ENCODE measurements at regions not wholly inside any gene's neighbourhood (a gene's known extent, or its start where the extent isn't known, plus 50 kb on each side); places are given as distances from the start of the nearest gene placed in this dataset.

GRCh38 chr4:136103616-136104015 lies 1428.7 kb downstream of the PCDH18 start:
- TF ChIP-seq, protein P1, sequence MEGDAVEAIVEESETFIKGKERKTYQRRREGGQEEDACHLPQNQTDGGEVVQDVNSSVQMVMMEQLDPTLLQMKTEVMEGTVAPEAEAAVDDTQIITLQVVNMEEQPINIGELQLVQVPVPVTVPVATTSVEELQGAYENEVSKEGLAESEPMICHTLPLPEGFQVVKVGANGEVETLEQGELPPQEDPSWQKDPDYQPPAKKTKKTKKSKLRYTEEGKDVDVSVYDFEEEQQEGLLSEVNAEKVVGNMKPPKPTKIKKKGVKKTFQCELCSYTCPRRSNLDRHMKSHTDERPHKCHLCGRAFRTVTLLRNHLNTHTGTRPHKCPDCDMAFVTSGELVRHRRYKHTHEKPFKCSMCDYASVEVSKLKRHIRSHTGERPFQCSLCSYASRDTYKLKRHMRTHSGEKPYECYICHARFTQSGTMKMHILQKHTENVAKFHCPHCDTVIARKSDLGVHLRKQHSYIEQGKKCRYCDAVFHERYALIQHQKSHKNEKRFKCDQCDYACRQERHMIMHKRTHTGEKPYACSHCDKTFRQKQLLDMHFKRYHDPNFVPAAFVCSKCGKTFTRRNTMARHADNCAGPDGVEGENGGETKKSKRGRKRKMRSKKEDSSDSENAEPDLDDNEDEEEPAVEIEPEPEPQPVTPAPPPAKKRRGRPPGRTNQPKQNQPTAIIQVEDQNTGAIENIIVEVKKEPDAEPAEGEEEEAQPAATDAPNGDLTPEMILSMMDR (IDR thresholded peaks at IDR 0.05): no peak
- Histone ChIP-seq H3K9me3 (no peaks in the 10 kb centered on the region), H3K36me3 (no peaks in the 10 kb centered on the region), H3K27ac (no peak overlapping the region), H3K4me1 (no peaks in the 10 kb centered on the region), H3K4me3 (no peak overlapping the region), H3K27me3 (no peaks in the 10 kb centered on the region)
- intact Hi-C loops (cut with DNase I; ENCODE audit: low total_unique reads): no loop called here
- DNase-seq: no peak

- H3K36me3 ChIP-seq: no peaks in the 10 kb centered on the region
- TF ChIP-seq, protein P1 (IDR thresholded peaks at IDR 0.05): no peak
- H3K4me3 ChIP-seq: no peak overlapping the region
- no peak for DNase-seq
- no peaks in the 10 kb centered on the region for H3K4me1 ChIP-seq
- no peaks in the 10 kb centered on the region for H3K27me3 ChIP-seq
- no peaks in the 10 kb centered on the region for H3K9me3 ChIP-seq
- intact Hi-C loops (cut with DNase I; ENCODE audit: low total_unique reads): no loop called here
- no peak overlapping the region for H3K27ac ChIP-seq
These were observed 1434.6 kb downstream of the PCDH18 start for GRCh38 chr4:136097676-136098075.

DNA sequence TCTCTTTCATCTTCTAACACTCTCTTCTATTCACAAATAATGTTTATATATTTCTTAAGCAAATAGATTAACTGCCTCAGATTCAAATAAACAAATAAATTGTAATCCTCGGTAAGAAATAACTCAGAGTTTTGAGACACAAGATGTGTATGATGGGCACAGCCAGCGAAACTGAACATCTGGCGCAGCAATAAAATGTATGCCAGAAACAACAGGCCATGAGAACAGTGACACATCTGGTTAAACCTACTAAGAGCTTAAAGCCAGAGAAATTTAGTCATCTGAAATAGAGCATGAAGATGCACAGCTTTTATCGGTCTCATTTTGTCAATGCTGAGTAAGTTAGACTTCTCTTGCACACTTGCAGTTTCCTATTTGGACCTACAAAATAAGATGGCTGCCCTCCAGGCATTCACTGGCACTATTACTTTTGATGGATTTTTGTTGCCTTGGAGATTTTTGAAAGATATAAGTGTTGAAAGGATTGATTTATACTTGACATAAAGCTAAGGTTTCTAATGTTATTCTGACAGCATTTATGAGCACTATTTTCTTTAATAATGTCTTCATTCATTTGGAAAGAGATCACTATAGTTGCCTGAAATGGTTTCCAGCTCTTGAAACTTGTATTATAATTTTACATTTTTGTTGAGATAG lies 1444.0 kb downstream of the PCDH18 start:
- TF ChIP-seq, protein P1 (IDR thresholded peaks at IDR 0.05): no peak

DNA sequence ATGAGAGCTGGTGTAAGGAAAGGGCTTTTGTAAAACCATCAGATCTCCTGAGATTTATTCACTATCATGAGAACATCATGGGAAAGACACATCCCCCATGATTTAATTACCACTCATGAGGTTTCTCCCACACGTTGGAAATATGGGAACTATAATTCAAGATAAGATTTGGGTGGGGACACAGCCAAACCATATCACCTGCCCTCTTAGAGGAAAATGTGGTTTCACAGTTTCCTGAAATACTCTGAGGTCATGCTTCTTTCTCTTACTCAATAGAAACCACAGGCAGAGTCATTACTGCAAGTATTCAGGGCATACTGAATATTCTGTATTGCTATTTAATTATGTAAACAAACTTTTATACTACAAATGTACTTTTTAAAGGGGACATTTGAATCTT lies 1453.3 kb downstream of the PCDH18 start:
- TF ChIP-seq, protein P1 (IDR thresholded peaks at IDR 0.05): no peak
- Histone ChIP-seq H3K4me3 (no peak overlapping the region), H3K36me3 (no peaks in the 10 kb centered on the region), H3K27ac (no peak overlapping the region), H3K4me1 (no peaks in the 10 kb centered on the region), H3K27me3 (no peaks in the 10 kb centered on the region), H3K9me3 (no peaks in the 10 kb centered on the region)
- intact Hi-C loops (cut with DNase I; ENCODE audit: low total_unique reads): no loop called here
- no peak for DNase-seq

More for the DNA sequence above, 1444.0 kb downstream of the PCDH18 start:
- Histone ChIP-seq H3K9me3 (no peaks in the 10 kb centered on the region), H3K4me1 (no peaks in the 10 kb centered on the region), H3K27me3 (no peaks in the 10 kb centered on the region), H3K27ac (no peak overlapping the region), H3K36me3 (no peaks in the 10 kb centered on the region), H3K4me3 (no peak overlapping the region)
- intact Hi-C loops (cut with DNase I; ENCODE audit: low total_unique reads): no loop called here
- DNase-seq: no peak

DNA sequence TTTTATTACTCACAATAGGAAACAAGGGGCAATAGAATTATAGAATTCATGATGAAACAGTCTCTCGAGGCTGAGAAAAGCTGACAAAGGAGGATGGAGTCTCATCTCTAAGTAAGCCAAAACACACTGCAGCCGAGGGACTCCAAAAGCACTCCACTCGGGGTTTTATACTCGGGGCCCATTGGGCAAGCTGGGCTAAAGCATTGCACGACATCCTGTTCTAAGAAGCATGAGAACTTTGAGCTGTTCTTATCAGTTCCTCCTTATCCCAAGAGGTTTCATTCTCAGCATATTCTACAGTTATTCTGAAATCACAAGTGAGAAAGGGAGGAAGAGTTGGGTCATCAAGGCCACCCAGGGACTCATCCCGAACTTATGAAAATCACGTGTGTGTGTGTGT lies 1475.5 kb downstream of the PCDH18 start:
- no peaks in the 10 kb centered on the region for H3K9me3 ChIP-seq
- intact Hi-C loops (cut with DNase I; ENCODE audit: low total_unique reads): no loop called here
- H3K27me3 ChIP-seq: no peaks in the 10 kb centered on the region
- DNase-seq: no peak
- H3K4me3 ChIP-seq: no peak overlapping the region
- H3K4me1 ChIP-seq: no peaks in the 10 kb centered on the region
- no peaks in the 10 kb centered on the region for H3K36me3 ChIP-seq
- TF ChIP-seq, protein P1 (IDR thresholded peaks at IDR 0.05): no peak
- no peak overlapping the region for H3K27ac ChIP-seq

DNA sequence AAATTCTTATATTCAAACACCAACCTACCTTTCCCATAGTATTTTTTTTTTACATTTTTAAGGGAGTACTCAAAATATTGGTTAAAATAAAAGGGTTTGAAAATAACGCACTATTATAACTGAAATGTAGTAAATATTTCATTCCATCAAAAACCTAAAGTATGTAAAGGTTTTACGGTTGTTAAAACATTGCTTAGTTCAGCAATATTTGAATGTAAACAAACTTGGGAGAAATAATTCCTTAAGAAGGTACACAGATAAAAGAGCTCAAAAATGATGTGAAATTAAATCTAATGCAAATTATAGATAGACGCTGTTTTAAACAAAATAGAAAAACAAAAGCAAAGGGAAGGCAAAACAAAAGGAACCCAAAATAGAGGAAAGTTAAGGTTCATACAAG lies 1476.9 kb downstream of the PCDH18 start:
- H3K4me3 ChIP-seq: no peak overlapping the region
- DNase-seq: no peak
- H3K9me3 ChIP-seq: no peaks in the 10 kb centered on the region
- H3K36me3 ChIP-seq: no peaks in the 10 kb centered on the region
- H3K27me3 ChIP-seq: no peaks in the 10 kb centered on the region
- TF ChIP-seq, protein P1 (IDR thresholded peaks at IDR 0.05): no peak
- intact Hi-C loops (cut with DNase I; ENCODE audit: low total_unique reads): no loop called here
- no peaks in the 10 kb centered on the region for H3K4me1 ChIP-seq
- no peak overlapping the region for H3K27ac ChIP-seq

Data from tibial artery (tissue), 4 donors.